B cell (primary cell): ENCODE measurements at regions not wholly inside any gene's neighbourhood (a gene's known extent, or its start where the extent isn't known, plus 50 kb on each side); places are given as distances from the start of the nearest gene placed in this dataset.

Experiments used
- CTCF ChIP-seq: fragments of 200-600 bp; IDR thresholded peaks from one replicate; pipeline ENCODE4 v1.8.0; 2022; ENCODE audit warnings: antibody characterized with exemption, mild to moderate bottlenecking
- EZH2 ChIP-seq: IDR thresholded peaks from 2 replicates; pipeline ENCODE4 v1.6.1; 2012; ENCODE audit warnings: borderline replicate concordance, low read depth, mild to moderate bottlenecking, moderate library complexity, low read length; ENCODE audit not compliant: insufficient read depth, poor library complexity, severe bottlenecking

GRCh38 chr3:22175947-22176346 is 424.9 kb upstream of the ZNF385D start:
- TF ChIP-seq CTCF: no peak
- no peak for TF ChIP-seq EZH2
